ENCODE measurements at regions not wholly inside any gene's neighbourhood (a gene's known extent, or its start where the extent isn't known, plus 50 kb on each side); places are given as distances from the start of the nearest gene placed in this dataset.

DNA sequence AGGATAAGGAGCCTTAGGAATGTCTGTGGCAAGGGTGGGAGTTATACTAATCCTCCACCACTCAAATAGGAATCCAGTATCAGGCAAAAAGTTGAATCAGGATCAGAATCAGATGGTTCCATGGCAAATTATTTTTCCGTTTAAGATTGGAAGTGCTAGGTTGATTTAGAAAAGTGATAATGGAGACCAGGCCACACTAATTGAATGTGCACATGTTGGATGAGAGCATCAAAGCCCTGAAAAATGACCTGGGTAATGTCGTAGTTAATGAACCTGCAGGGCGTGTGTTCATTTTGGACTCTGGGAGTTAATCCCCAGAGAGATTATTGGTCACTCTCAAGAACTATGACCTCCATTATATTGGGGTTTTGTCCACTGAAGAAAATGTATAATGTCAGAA is 53.3 kb upstream of the UBN2 start:
- ChIA-PET POLR2A (no interaction called here), CTCF (no interaction called here)
- H3K4me3 ChIP-seq (ENCODE audit: control extremely low read depth in 1 of 5, extremely low read depth in 1 of 5, insufficient read depth in 1 of 5, low read depth in 2 of 5, low read length in 4 of 5) = no peak overlapping the region
- WGBS (ENCODE audit: insufficient coverage) = 90% methylated on average over 1 of the region's 3 CpGs
- no peak for DNase-seq
- no peak overlapping the region for H3K27ac ChIP-seq (ENCODE audit: low read length in 2 of 2)
- H2AFZ ChIP-seq (ENCODE audit: insufficient read depth, low read depth, low read length, poor library complexity, severe bottlenecking) = no peak overlapping the region
- no peaks in the 10 kb centered on the region for H3K4me1 ChIP-seq (ENCODE audit: control insufficient read depth in 2 of 2, insufficient read depth in 2 of 2, low read length in 2 of 2)
- no peaks in the 10 kb centered on the region for H3K27me3 ChIP-seq (replicated peaks in 1 of 4; ENCODE audit: control extremely low read depth in 1 of 4, control insufficient read depth in 3 of 4, insufficient read depth in 4 of 4, low read length in 3 of 4)
- H3K36me3 ChIP-seq (replicated peaks in 1 of 2; ENCODE audit: control extremely low read depth in 1 of 2, control insufficient read depth in 1 of 2, extremely low read depth in 1 of 2, insufficient read depth in 2 of 2, low read length in 1 of 2) = no peaks in the 10 kb centered on the region
- H4K20me1 ChIP-seq (ENCODE audit: control insufficient read depth, insufficient read depth, low read length, poor library complexity, severe bottlenecking) = no peaks in the 10 kb centered on the region
- intact Hi-C loops (cut with micrococcal nuclease) = no loop called here
- Mint-ChIP-seq H3K27me3 (no peaks in the 10 kb centered on the region), H3K4me3 (no peak overlapping the region), H3K9me3 (ENCODE audit: insufficient read depth) (no peaks in the 10 kb centered on the region), H3K27ac (no peak overlapping the region), H3K4me1 (no peaks in the 10 kb centered on the region)
- H3K9me3 ChIP-seq (ENCODE audit: control extremely low read depth in 1 of 3, control insufficient read depth in 2 of 3, insufficient read depth in 1 of 3, low read length in 2 of 3) = no peaks in the 10 kb centered on the region
- TF ChIP-seq, protein P1, sequence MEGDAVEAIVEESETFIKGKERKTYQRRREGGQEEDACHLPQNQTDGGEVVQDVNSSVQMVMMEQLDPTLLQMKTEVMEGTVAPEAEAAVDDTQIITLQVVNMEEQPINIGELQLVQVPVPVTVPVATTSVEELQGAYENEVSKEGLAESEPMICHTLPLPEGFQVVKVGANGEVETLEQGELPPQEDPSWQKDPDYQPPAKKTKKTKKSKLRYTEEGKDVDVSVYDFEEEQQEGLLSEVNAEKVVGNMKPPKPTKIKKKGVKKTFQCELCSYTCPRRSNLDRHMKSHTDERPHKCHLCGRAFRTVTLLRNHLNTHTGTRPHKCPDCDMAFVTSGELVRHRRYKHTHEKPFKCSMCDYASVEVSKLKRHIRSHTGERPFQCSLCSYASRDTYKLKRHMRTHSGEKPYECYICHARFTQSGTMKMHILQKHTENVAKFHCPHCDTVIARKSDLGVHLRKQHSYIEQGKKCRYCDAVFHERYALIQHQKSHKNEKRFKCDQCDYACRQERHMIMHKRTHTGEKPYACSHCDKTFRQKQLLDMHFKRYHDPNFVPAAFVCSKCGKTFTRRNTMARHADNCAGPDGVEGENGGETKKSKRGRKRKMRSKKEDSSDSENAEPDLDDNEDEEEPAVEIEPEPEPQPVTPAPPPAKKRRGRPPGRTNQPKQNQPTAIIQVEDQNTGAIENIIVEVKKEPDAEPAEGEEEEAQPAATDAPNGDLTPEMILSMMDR (IDR thresholded peaks at IDR 0.05) = no peak
- no peak for TF ChIP-seq EZH2 (IDR thresholded peaks at IDR 0.05; ENCODE audit: borderline replicate concordance, insufficient read depth, low read depth, low read length, poor library complexity, severe bottlenecking)
- no peak overlapping the region for H3K4me2 ChIP-seq (replicated peaks; ENCODE audit: low read depth, low read length, poor library complexity, severe bottlenecking)
- no peaks in the 10 kb centered on the region for H3K79me2 ChIP-seq (ENCODE audit: control insufficient read depth, insufficient read depth, low read length)
- no peak overlapping the region for H3K9ac ChIP-seq (ENCODE audit: low read length)
- ATAC-seq (ENCODE audit: low read depth) = no peak

DNA sequence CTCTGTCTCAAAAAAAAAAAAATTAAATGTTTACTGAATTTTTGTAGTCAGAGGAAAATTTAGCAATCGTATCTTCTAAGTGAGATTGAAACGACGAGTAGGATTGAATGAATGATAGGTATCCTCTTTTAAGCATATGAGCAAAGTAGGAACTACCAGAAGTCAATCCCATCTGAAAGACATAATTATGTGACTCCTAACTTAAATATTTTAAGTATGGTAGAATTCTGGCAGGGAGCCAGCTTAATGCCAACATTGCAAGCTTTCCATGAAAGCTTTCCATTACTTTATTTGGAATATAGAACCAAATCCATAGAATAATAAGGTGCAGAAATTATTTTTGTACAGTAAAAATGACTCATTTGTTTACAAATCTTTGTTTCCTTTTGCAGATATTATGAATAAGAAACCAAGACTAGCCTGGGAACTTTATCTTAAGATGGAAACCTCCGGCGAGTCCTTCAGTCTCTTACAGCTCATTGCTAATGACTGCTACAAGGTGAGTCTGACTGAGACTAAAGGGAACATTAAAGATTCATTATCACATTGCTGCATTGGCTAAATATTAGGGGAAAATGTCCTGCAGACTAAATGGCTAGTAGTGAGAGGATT is 50.2 kb upstream of the UBN2 start:
- no peaks in the 10 kb centered on the region for H4K20me1 ChIP-seq (ENCODE audit: control insufficient read depth, insufficient read depth, low read length, poor library complexity, severe bottlenecking)
- H3K27me3 ChIP-seq (replicated peaks in 1 of 4; ENCODE audit: control extremely low read depth in 1 of 4, control insufficient read depth in 3 of 4, insufficient read depth in 4 of 4, low read length in 3 of 4) = no peaks in the 10 kb centered on the region
- TF ChIP-seq, protein P1 (IDR thresholded peaks at IDR 0.05) = no peak
- TF ChIP-seq EZH2 (IDR thresholded peaks at IDR 0.05; ENCODE audit: borderline replicate concordance, insufficient read depth, low read depth, low read length, poor library complexity, severe bottlenecking) = no peak
- Mint-ChIP-seq H3K27me3 (no peaks in the 10 kb centered on the region), H3K4me3 (no peak overlapping the region), H3K4me1 (no peaks in the 10 kb centered on the region), H3K9me3 (ENCODE audit: insufficient read depth) (no peaks in the 10 kb centered on the region), H3K27ac (no peak overlapping the region)
- H3K4me3 ChIP-seq (ENCODE audit: control extremely low read depth in 1 of 5, extremely low read depth in 1 of 5, insufficient read depth in 1 of 5, low read depth in 2 of 5, low read length in 4 of 5) = no peak overlapping the region
- no peak overlapping the region for H3K4me2 ChIP-seq (replicated peaks; ENCODE audit: low read depth, low read length, poor library complexity, severe bottlenecking)
- peaks cover 0 to 5% of the 10 kb centered on the region in 2 experiments for H3K36me3 ChIP-seq (replicated peaks in 1 of 2; ENCODE audit: control extremely low read depth in 1 of 2, control insufficient read depth in 1 of 2, extremely low read depth in 1 of 2, insufficient read depth in 2 of 2, low read length in 1 of 2)
- intact Hi-C loops (cut with micrococcal nuclease) = no loop called here
- H3K27ac ChIP-seq (ENCODE audit: low read length in 2 of 2) = no peak overlapping the region
- H3K4me1 ChIP-seq (ENCODE audit: control insufficient read depth in 2 of 2, insufficient read depth in 2 of 2, low read length in 2 of 2) = no peaks in the 10 kb centered on the region
- H3K9me3 ChIP-seq (ENCODE audit: control extremely low read depth in 1 of 3, control insufficient read depth in 2 of 3, insufficient read depth in 1 of 3, low read length in 2 of 3) = no peaks in the 10 kb centered on the region
- CTCF ChIA-PET = no interaction called here
- no peak for ATAC-seq (ENCODE audit: low read depth)
- no peak overlapping the region for H3K9ac ChIP-seq (ENCODE audit: low read length)
- POLR2A ChIA-PET = no interaction called here
- no CpG with 5 or more reads among the region's 5 CpGs for WGBS (ENCODE audit: insufficient coverage)
- H3K79me2 ChIP-seq (ENCODE audit: control insufficient read depth, insufficient read depth, low read length) = no peaks in the 10 kb centered on the region
- no peak for DNase-seq
- H2AFZ ChIP-seq (ENCODE audit: insufficient read depth, low read depth, low read length, poor library complexity, severe bottlenecking) = no peak overlapping the region
